H1 (cell line): ENCODE measurements at regions not wholly inside any gene's neighbourhood (a gene's known extent, or its start where the extent isn't known, plus 50 kb on each side); places are given as distances from the start of the nearest gene placed in this dataset.

Source experiments
- TF ChIP-seq, protein P1 (sequence below): IDR thresholded peaks from 2 replicates; pipeline ENCODE4 v1.6.1; 2011; ENCODE audit warnings: low read length, improper control_type of control experiment

DNA sequence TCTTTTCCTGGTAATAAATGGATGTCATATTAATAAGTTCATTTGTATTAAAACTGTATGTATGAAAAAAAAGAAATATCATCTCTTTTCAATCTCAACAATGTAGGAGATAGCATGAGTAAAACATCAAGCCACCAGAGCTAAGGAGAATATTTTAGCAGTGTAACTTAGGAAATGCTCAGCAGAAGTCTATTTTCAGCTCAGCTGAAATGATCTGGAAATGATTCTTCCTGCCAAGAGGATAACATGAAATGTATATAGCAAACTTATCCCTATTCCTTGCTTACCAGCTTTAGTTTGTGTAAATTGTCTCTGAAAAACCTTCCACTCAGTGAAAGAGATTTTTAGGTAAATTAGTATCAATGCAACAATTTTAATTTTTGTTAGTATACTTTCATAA, 1194.4 kb downstream of the SLITRK1 start (continued):
- TF ChIP-seq, protein P1, sequence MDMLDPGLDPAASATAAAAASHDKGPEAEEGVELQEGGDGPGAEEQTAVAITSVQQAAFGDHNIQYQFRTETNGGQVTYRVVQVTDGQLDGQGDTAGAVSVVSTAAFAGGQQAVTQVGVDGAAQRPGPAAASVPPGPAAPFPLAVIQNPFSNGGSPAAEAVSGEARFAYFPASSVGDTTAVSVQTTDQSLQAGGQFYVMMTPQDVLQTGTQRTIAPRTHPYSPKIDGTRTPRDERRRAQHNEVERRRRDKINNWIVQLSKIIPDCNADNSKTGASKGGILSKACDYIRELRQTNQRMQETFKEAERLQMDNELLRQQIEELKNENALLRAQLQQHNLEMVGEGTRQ: no peak
